PC-9 (cell line): ENCODE measurements at regions not wholly inside any gene's neighbourhood (a gene's known extent, or its start where the extent isn't known, plus 50 kb on each side); places are given as distances from the start of the nearest gene placed in this dataset.

Experiments
- CTCF ChIP-seq: fragments of 200-600 bp; sonication (generic); conservative IDR thresholded peaks from 2 replicates; pipeline ENCODE4 v1.6.1; 2017; ENCODE audit warnings: mixed run types, antibody characterized with exemption, mild to moderate bottlenecking, moderate library complexity
- EZH2 ChIP-seq: fragments of 200-600 bp; sonication (generic); IDR thresholded peaks from 2 replicates; pipeline ENCODE4 v1.8.0; 2017; ENCODE audit warnings: antibody characterized with exemption, low read depth

- TF ChIP-seq CTCF (no peak), EZH2 (no peak)
Measured at GRCh38 chr1:10905841-10906655, 106.4 kb upstream of the TARDBP start.
